ENCODE measurements at regions not wholly inside any gene's neighbourhood (a gene's known extent, or its start where the extent isn't known, plus 50 kb on each side); places are given as distances from the start of the nearest gene placed in this dataset.

- Histone ChIP-seq H3K4me3 (ENCODE audit: low read length) (no peak overlapping the region), H2AFZ (ENCODE audit: low read depth, low read length) (no peak overlapping the region), H3K36me3 (ENCODE audit: insufficient read depth, low read length) (no peaks in the 10 kb centered on the region), H3K9me3 (ENCODE audit: low read length) (no peaks in the 10 kb centered on the region), H3K27me3 (ENCODE audit: insufficient read depth, low read length) (no peaks in the 10 kb centered on the region), H3K4me1 (ENCODE audit: insufficient read depth, low read length) (no peaks in the 10 kb centered on the region)
Measured at GRCh38 chr3:76723366-76723765, 316.5 kb upstream of the ROBO2 start.

- Histone ChIP-seq H3K9me3 (ENCODE audit: low read length) (no peaks in the 10 kb centered on the region), H3K36me3 (ENCODE audit: insufficient read depth, low read length) (no peaks in the 10 kb centered on the region), H3K27me3 (ENCODE audit: insufficient read depth, low read length) (no peaks in the 10 kb centered on the region), H2AFZ (ENCODE audit: low read depth, low read length) (no peak overlapping the region), H3K4me3 (ENCODE audit: low read length) (no peak overlapping the region), H3K4me1 (ENCODE audit: insufficient read depth, low read length) (no peaks in the 10 kb centered on the region)
Measured at GRCh38 chr3:76724075-76724474, 315.8 kb upstream of the ROBO2 start.

GRCh38 chr3:76724706-76725105 is 315.2 kb upstream of the ROBO2 start:
- no peak overlapping the region for H3K4me3 ChIP-seq (ENCODE audit: low read length)
- H3K27me3 ChIP-seq (ENCODE audit: insufficient read depth, low read length): no peaks in the 10 kb centered on the region
- no peak overlapping the region for H2AFZ ChIP-seq (ENCODE audit: low read depth, low read length)
- no peaks in the 10 kb centered on the region for H3K4me1 ChIP-seq (ENCODE audit: insufficient read depth, low read length)
- H3K9me3 ChIP-seq (ENCODE audit: low read length): no peaks in the 10 kb centered on the region
- H3K36me3 ChIP-seq (ENCODE audit: insufficient read depth, low read length): no peaks in the 10 kb centered on the region

- H2AFZ ChIP-seq (ENCODE audit: low read depth, low read length): no peak overlapping the region
- H3K36me3 ChIP-seq (ENCODE audit: insufficient read depth, low read length): no peaks in the 10 kb centered on the region
- no peak overlapping the region for H3K4me3 ChIP-seq (ENCODE audit: low read length)
- no peaks in the 10 kb centered on the region for H3K4me1 ChIP-seq (ENCODE audit: insufficient read depth, low read length)
- no peaks in the 10 kb centered on the region for H3K27me3 ChIP-seq (ENCODE audit: insufficient read depth, low read length)
- H3K9me3 ChIP-seq (ENCODE audit: low read length): no peaks in the 10 kb centered on the region
Measured at GRCh38 chr3:76726034-76726433, 313.9 kb upstream of the ROBO2 start.

GRCh38 chr3:76728426-76728825 is 311.5 kb upstream of the ROBO2 start:
- Histone ChIP-seq H3K27me3 (ENCODE audit: insufficient read depth, low read length) (no peaks in the 10 kb centered on the region), H3K4me1 (ENCODE audit: insufficient read depth, low read length) (no peaks in the 10 kb centered on the region), H3K4me3 (ENCODE audit: low read length) (no peak overlapping the region), H3K36me3 (ENCODE audit: insufficient read depth, low read length) (no peaks in the 10 kb centered on the region), H3K9me3 (ENCODE audit: low read length) (no peaks in the 10 kb centered on the region), H2AFZ (ENCODE audit: low read depth, low read length) (no peak overlapping the region)

- Histone ChIP-seq H3K4me1 (ENCODE audit: insufficient read depth, low read length) (no peaks in the 10 kb centered on the region), H2AFZ (ENCODE audit: low read depth, low read length) (no peak overlapping the region), H3K9me3 (ENCODE audit: low read length) (no peaks in the 10 kb centered on the region), H3K27me3 (ENCODE audit: insufficient read depth, low read length) (no peaks in the 10 kb centered on the region), H3K4me3 (ENCODE audit: low read length) (no peak overlapping the region), H3K36me3 (ENCODE audit: insufficient read depth, low read length) (no peaks in the 10 kb centered on the region)
Measured at GRCh38 chr3:76731471-76731870, 308.4 kb upstream of the ROBO2 start.

- Histone ChIP-seq H3K9me3 (ENCODE audit: low read length) (no peaks in the 10 kb centered on the region), H3K27me3 (ENCODE audit: insufficient read depth, low read length) (no peaks in the 10 kb centered on the region), H3K36me3 (ENCODE audit: insufficient read depth, low read length) (no peaks in the 10 kb centered on the region), H3K4me1 (ENCODE audit: insufficient read depth, low read length) (no peaks in the 10 kb centered on the region), H3K4me3 (ENCODE audit: low read length) (no peak overlapping the region), H2AFZ (ENCODE audit: low read depth, low read length) (no peak overlapping the region)
Measured at GRCh38 chr3:76733073-76733759, 306.7 kb upstream of the ROBO2 start.

GRCh38 chr3:76735152-76735551 is 304.7 kb upstream of the ROBO2 start:
- Histone ChIP-seq H3K27me3 (ENCODE audit: insufficient read depth, low read length) (no peaks in the 10 kb centered on the region), H3K36me3 (ENCODE audit: insufficient read depth, low read length) (no peaks in the 10 kb centered on the region), H2AFZ (ENCODE audit: low read depth, low read length) (no peak overlapping the region), H3K4me1 (ENCODE audit: insufficient read depth, low read length) (no peaks in the 10 kb centered on the region), H3K4me3 (ENCODE audit: low read length) (no peak overlapping the region), H3K9me3 (ENCODE audit: low read length) (no peaks in the 10 kb centered on the region)

GRCh38 chr3:76753599-76753998 is 286.3 kb upstream of the ROBO2 start:
- Histone ChIP-seq H3K27me3 (ENCODE audit: insufficient read depth, low read length) (no peaks in the 10 kb centered on the region), H3K4me1 (ENCODE audit: insufficient read depth, low read length) (no peaks in the 10 kb centered on the region), H3K9me3 (ENCODE audit: low read length) (no peaks in the 10 kb centered on the region), H3K36me3 (ENCODE audit: insufficient read depth, low read length) (no peaks in the 10 kb centered on the region), H3K4me3 (ENCODE audit: low read length) (no peak overlapping the region), H2AFZ (ENCODE audit: low read depth, low read length) (no peak overlapping the region)

GRCh38 chr3:76754247-76754646 is 285.7 kb upstream of the ROBO2 start:
- no peaks in the 10 kb centered on the region for H3K4me1 ChIP-seq (ENCODE audit: insufficient read depth, low read length)
- no peaks in the 10 kb centered on the region for H3K36me3 ChIP-seq (ENCODE audit: insufficient read depth, low read length)
- H3K9me3 ChIP-seq (ENCODE audit: low read length): no peaks in the 10 kb centered on the region
- no peak overlapping the region for H3K4me3 ChIP-seq (ENCODE audit: low read length)
- H2AFZ ChIP-seq (ENCODE audit: low read depth, low read length): no peak overlapping the region
- no peaks in the 10 kb centered on the region for H3K27me3 ChIP-seq (ENCODE audit: insufficient read depth, low read length)

GRCh38 chr3:76756577-76756976 is 283.3 kb upstream of the ROBO2 start:
- H3K4me3 ChIP-seq (ENCODE audit: low read length): no peak overlapping the region
- no peaks in the 10 kb centered on the region for H3K36me3 ChIP-seq (ENCODE audit: insufficient read depth, low read length)
- no peaks in the 10 kb centered on the region for H3K27me3 ChIP-seq (ENCODE audit: insufficient read depth, low read length)
- no peak overlapping the region for H2AFZ ChIP-seq (ENCODE audit: low read depth, low read length)
- no peaks in the 10 kb centered on the region for H3K4me1 ChIP-seq (ENCODE audit: insufficient read depth, low read length)
- H3K9me3 ChIP-seq (ENCODE audit: low read length): no peaks in the 10 kb centered on the region

- Histone ChIP-seq H2AFZ (ENCODE audit: low read depth, low read length) (no peak overlapping the region), H3K36me3 (ENCODE audit: insufficient read depth, low read length) (no peaks in the 10 kb centered on the region), H3K4me1 (ENCODE audit: insufficient read depth, low read length) (no peaks in the 10 kb centered on the region), H3K4me3 (ENCODE audit: low read length) (no peak overlapping the region), H3K9me3 (ENCODE audit: low read length) (no peaks in the 10 kb centered on the region), H3K27me3 (ENCODE audit: insufficient read depth, low read length) (no peaks in the 10 kb centered on the region)
Measured at GRCh38 chr3:76760336-76760735, 279.6 kb upstream of the ROBO2 start.

GRCh38 chr3:76765511-76765910 is 274.4 kb upstream of the ROBO2 start:
- H3K4me1 ChIP-seq (ENCODE audit: insufficient read depth, low read length): no peaks in the 10 kb centered on the region
- no peaks in the 10 kb centered on the region for H3K9me3 ChIP-seq (ENCODE audit: low read length)
- no peak overlapping the region for H3K4me3 ChIP-seq (ENCODE audit: low read length)
- H3K36me3 ChIP-seq (ENCODE audit: insufficient read depth, low read length): no peaks in the 10 kb centered on the region
- H2AFZ ChIP-seq (ENCODE audit: low read depth, low read length): no peak overlapping the region
- H3K27me3 ChIP-seq (ENCODE audit: insufficient read depth, low read length): no peaks in the 10 kb centered on the region

- Histone ChIP-seq H3K27me3 (ENCODE audit: insufficient read depth, low read length) (no peaks in the 10 kb centered on the region), H3K36me3 (ENCODE audit: insufficient read depth, low read length) (no peaks in the 10 kb centered on the region), H3K4me1 (ENCODE audit: insufficient read depth, low read length) (no peaks in the 10 kb centered on the region), H2AFZ (ENCODE audit: low read depth, low read length) (no peak overlapping the region), H3K4me3 (ENCODE audit: low read length) (no peak overlapping the region), H3K9me3 (ENCODE audit: low read length) (no peaks in the 10 kb centered on the region)
Measured at GRCh38 chr3:76768912-76769311, 271.0 kb upstream of the ROBO2 start.

All from neuron (in vitro differentiated cells).